NCI-H2081 (cell line): ENCODE measurements at regions not wholly inside any gene's neighbourhood (a gene's known extent, or its start where the extent isn't known, plus 50 kb on each side); places are given as distances from the start of the nearest gene placed in this dataset.

Source experiments
- DNase-seq, 2 experiments: peaks; one replicate each; lab custom pipeline; 2025; lab: John Stamatoyannopoulos, UW

GRCh38 chr16:11473728-11474127, 113.0 kb downstream of the LITAF start:
- DNase-seq, result no peak

DNA sequence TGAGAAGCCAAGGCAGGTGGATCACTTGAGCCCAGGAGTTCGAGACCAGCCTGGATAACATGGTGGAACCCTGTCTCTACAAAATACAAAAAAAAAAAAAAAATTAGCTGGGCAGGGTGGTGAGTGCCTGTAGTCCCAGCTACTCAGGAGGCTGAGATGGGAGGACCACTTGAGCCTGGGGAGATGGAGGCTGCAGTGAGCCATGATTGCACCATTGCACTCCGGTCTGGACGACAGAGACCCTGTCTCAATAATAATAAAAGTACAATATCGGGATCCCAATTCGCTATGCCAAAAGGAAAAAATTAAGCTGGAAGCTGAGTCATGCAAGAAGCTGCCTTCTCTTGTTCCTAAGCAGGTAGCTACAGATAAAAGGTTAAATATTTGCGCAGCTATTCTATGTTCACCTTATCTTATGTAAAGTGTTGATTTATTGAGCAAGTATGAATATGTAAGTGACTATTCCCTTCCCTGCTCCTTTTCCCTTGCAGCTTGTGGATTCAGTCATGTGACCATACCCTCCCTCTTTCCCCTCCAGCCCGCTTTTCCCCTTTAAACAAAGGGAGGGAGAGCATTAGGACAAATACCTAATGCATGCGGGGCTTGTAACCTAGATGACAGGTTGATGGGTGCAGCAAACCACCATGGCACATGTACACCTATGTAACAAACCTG, 112.0 kb downstream of the LITAF start:
- no peak for DNase-seq

DNA sequence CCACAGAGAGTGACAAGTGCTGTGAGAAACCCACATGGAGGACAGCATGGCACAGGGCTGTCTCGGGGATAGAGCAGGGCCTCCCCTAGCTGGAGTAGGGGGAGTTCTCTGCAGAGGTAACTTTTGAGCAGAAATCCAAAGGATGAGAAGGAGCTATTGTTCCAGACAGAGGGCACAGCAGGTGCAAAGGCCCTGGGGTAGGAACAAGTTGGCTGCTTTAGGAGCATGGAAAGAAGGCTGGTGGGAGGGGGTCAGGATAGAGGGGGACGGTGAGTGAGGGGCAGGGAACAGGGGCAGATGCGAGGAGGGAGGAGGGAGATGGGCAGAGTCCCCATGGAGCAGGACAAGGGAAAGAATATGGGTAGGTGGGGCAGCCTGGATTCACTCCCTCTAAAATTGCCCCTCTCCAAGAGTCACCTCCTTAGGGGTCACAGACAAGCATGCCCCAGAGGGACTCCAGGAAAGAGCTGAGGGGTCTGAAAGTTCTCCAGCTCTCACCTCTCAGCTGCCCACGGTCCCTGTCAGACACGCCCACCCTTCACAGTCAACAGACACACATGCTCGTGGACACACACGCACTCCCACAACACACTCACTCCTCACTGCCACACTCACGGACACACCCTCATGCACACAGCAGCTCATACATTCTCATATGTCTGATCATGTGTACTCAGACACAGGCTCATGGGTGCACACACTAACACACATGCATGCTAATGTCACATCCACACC, 110.7 kb downstream of the LITAF start:
- no peak for DNase-seq

GRCh38 chr16:11476676-11477075, 110.0 kb downstream of the LITAF start:
- DNase-seq, result no peak

DNA sequence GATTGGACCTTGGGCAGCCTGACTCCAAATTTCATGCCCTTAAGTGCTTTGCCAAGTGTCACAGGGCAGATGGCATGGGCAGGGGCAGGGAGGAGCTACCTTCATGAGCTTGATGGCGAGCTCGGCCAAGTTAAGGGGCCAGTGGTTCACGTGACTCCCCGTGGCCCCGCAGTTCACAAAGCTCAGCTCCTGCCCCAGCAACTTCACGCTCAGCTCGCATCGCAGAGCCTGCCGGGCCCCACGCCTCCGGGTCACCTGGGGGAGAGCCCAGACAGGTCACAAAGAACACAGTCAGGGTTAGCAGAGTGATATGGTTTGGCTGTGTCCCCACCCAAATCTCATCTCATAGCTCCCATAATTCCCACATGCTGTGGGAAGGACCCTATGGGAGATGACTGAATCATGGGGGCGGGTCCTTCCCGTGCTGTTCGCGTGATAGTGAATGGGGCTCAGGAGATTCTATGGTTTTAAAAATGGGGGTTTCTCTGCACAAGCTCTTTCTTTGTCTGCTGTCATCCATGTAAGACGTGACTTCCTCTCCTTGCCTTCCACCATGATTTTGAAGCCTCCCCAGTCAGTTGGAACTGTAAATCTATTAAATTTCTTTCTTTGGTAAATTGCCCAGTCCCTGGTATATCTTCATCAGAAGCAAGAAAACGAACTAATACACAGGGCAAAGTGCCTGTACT, 108.1 kb downstream of the LITAF start:
- no peak for DNase-seq

GRCh38 chr16:11479916-11480315, 106.8 kb downstream of the LITAF start:
- DNase-seq, result no peak

GRCh38 chr16:11480634-11481033, 106.1 kb downstream of the LITAF start:
- no peak for DNase-seq

DNA sequence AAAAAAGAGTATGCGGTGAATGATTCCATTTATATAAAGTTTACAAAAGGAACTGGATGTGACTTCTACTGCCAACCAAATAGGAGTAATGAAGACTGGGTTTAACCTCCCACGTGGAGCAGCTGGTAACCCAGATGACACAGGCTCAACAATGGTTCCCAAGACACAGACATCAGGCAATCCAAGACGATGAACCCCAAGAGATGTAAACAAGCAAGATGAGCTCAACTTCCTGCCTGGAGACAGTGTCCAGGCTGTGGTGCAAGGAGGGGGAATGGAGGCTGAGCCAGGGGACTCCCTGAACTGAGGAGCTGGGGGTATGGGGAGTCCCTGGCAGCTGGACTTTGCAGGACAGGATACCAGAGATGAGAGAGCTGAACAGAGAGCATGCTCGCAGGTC, 104.7 kb downstream of the LITAF start:
- no peak for DNase-seq

DNA sequence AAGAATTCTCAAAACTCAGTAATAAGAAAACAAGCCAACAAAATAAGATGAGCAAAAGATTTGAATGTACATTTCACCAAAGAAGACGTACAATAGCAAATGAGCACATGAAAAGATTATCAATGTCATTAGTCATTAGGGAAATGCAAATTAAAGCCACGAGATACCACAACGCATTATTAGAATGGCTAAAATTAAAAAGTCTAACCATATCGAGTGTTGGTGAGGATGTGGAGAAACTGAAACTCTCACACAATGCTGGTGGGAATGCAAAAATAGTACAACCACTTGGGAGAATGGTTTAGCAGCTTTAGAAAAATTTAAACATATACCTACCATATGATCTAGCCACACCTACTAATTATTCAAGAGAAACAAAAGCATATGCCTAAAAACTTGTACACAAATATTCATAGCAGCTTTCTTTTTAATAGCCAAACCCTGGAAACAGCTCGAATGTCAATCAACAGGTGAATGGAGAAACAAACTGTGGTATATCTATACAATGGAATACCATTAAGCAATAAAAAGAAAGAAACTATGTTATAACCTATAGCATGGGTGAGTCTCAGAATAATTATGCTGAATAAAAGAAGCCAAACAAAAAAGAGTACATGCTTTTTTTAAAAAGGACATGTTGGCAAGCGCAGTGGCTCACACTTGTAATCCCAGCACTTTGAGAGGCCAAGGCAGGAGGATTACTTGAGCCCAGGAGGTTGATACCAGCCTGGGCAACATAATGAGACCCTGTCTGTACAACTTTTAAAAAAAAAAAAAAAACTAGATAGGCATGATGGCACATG, 103.6 kb downstream of the LITAF start:
- DNase-seq, result no peak

- DNase-seq, result no peak
These were observed 101.9 kb downstream of the LITAF start for GRCh38 chr16:11484691-11485258.

GRCh38 chr16:11485676-11486075, 101.0 kb downstream of the LITAF start:
- no peak for DNase-seq

- DNase-seq, result no peak
These were observed 99.4 kb downstream of the LITAF start for GRCh38 chr16:11487289-11487688.

DNA sequence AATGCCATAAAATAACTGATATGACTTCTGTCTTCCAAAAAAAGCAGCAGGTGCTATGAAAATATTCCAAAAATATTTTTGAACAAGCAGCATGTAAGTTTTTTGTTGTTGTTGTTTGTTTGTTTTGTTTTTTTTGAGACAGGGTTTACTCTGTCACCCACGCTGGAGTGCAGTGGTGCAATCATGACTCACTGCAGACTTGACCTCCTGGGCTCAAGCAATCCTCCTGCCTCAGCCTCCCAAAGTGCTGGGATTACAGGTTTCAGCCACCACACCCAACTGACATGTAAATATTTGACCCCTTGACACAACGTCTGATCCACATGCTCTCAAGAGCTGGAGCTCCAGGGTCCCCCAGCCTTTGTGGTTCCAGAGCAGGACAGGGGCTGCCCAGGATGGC, 98.4 kb downstream of the LITAF start:
- no peak for DNase-seq

- no peak for DNase-seq
These were observed 95.2 kb downstream of the LITAF start for GRCh38 chr16:11491524-11491923.

- DNase-seq, result no peak
These were observed 93.8 kb downstream of the LITAF start for GRCh38 chr16:11492808-11493530.

- no peak for DNase-seq
These were observed 93.2 kb downstream of the LITAF start for GRCh38 chr16:11493531-11493929.

- DNase-seq, result no peak
These were observed 92.7 kb downstream of the LITAF start for GRCh38 chr16:11494029-11494428.

GRCh38 chr16:11494433-11494832, 92.3 kb downstream of the LITAF start:
- no peak for DNase-seq

GRCh38 chr16:11495066-11495407, 91.7 kb downstream of the LITAF start:
- DNase-seq, result peak in 1 of 2 experiments; percentile 15
